BLaER1 treated with 17β-estradiol and CSF1 and Interleukin-3, amounts not matched to agents 10 nM and 100 nM (cell line): ENCODE measurements at regions not wholly inside any gene's neighbourhood (a gene's known extent, or its start where the extent isn't known, plus 50 kb on each side); places are given as distances from the start of the nearest gene placed in this dataset.

Source experiments
- H3K27ac ChIP-seq, 11 experiments: shearing (Covaris generic); formaldehyde crosslinking; 2 replicates each; pipeline ENCODE4 v1.8.1; 2022
- H3K27me3 ChIP-seq, 11 experiments: shearing (Covaris generic); formaldehyde crosslinking; 2 replicates each; pipeline ENCODE4 v1.8.1; 2022
- H3K36me3 ChIP-seq, 11 experiments: shearing (Covaris generic); formaldehyde crosslinking; 2 replicates each; pipeline ENCODE4 v1.8.1; 2022
- H3K4me1 ChIP-seq, 10 experiments: shearing (Covaris generic); formaldehyde crosslinking; 2 replicates each; pipeline ENCODE4 v1.8.1; 2022
- H3K4me2 ChIP-seq, 11 experiments: shearing (Covaris generic); formaldehyde crosslinking; 2 replicates each; pipeline ENCODE4 v1.8.1; 2022
- H3K4me3 ChIP-seq, 10 experiments: shearing (Covaris generic); formaldehyde crosslinking; 2 replicates each; pipeline ENCODE4 v1.8.1; 2022
- H3K9ac ChIP-seq, 11 experiments: shearing (Covaris generic); formaldehyde crosslinking; 2 replicates each; pipeline ENCODE4 v1.8.1; 2022
- H3K9me3 ChIP-seq, 11 experiments: shearing (Covaris generic); formaldehyde crosslinking; replicated peaks in 1 of 11; 2 replicates each; pipeline ENCODE4 v1.8.1; 2022
- H4K20me1 ChIP-seq, 11 experiments: shearing (Covaris generic); formaldehyde crosslinking; 2 replicates each; pipeline ENCODE4 v1.8.1; 2022
- Cebpa-rat ChIP-seq, 11 experiments: shearing (Covaris generic); IDR thresholded peaks; 2 replicates each; pipeline ENCODE4 v1.8.1; 2022

DNA sequence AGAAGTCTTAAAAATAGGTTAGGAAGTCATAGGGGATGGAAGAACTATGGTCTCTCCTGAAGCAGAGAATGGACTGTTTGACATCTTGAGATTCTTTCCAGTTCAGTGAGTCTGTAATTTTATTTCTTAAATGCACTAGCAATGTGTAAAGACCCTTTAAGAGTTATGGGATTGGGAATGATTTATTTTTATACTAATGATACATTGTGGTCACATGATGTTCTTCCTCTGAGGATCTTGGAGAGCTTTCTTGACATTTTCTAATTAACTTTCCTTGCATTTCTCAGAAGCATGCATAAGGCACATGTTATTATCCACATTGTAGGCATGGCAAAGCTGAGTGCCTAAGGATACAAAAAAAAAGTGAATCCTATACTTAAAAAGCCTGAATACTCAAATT lies 507.6 kb upstream of the NRSN1 start:
- H3K4me3 ChIP-seq, result no peak overlapping the region
- H3K4me1 ChIP-seq, result peaks cover 0 to 5% (median 0%) of the 10 kb centered on the region in 10 experiments; a peak in 1 of 20 replicates
- no peak overlapping the region for H3K27ac ChIP-seq
- H3K27me3 ChIP-seq, result no peaks in the 10 kb centered on the region
- H4K20me1 ChIP-seq, result no peaks in the 10 kb centered on the region
- H3K4me2 ChIP-seq, result no peak overlapping the region
- H3K36me3 ChIP-seq, result no peaks in the 10 kb centered on the region
- H3K9me3 ChIP-seq, result peaks cover 0 to 11% (median 4%) of the 10 kb centered on the region in 11 experiments; a peak in 6 of 22 replicates
- TF ChIP-seq Cebpa-rat (IDR thresholded peaks at IDR 0.05), result no peak
- no peak overlapping the region for H3K9ac ChIP-seq

DNA sequence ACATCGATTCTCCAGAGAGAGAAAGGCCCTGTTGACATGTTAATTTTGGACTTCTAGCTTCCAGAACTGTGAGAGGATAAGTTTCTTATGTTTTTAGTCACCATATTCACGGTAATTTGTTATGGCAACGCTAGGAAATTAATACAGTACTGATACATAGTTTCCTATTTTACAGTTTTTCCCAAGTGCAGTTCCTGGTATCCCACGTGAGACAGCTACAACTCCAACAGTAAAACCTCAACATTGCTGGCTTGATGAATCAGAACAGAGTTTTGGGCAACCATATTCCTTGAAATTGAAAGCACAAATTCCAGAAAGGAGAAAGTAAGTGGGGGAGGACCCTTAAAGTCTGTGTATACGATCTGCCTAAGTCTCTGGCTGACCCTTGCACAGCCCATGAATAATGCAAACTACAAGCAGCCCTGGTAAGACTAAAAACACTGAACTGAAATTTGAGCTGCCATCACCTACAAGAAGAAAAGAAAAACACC lies 505.1 kb upstream of the NRSN1 start:
- Histone ChIP-seq H3K27ac (no peak overlapping the region), H3K4me2 (no peak overlapping the region), H3K9me3 (peaks cover 0 to 12% (median 4%) of the 10 kb centered on the region in 11 experiments; a peak in 6 of 22 replicates), H4K20me1 (no peaks in the 10 kb centered on the region), H3K4me1 (no peaks in the 10 kb centered on the region; a peak in 1 of 20 replicates), H3K9ac (no peak overlapping the region), H3K27me3 (no peaks in the 10 kb centered on the region), H3K4me3 (no peak overlapping the region), H3K36me3 (no peaks in the 10 kb centered on the region)
- no peak for TF ChIP-seq Cebpa-rat (IDR thresholded peaks at IDR 0.05)

DNA sequence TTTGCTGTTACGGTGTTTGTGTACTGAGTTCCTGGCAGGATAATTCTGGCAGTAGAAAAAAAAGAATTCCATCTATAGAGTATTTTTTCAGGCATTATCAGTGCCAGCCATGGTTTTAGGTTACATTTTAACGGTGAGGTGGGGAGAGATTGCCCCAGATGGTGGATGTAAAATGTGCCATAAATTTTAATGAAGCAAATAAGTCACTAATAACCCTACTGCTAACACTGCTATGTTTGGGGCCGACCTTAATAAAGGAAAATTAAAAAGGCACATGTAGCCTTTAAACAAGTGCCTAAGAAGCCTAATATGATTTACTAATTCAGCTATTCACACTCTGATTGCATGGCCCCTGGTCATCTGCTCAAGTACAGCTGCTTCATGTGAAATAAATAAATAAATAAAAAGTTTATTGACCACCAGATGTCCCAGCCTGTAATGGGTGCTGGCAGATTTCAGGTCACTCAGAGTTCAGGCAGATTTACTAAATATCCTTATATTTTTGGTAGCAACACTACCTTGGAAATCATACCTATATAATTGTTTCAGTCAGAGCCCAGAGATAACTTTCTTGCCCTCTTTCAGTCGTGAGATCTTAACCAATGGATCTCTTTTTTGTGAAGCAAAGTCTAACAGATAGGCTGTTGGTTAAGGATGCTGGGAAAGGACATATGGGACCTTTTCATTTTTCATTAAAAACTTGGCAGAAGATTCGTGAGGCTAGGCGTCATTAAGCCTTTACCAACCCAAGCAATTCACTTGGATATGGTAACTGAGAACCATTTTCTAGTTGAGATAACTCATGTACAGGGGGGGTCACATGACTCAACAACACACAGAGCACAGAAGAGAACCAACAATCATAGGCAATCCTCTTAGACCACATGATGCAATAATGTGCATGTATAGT lies 495.0 kb upstream of the NRSN1 start:
- TF ChIP-seq Cebpa-rat (IDR thresholded peaks at IDR 0.05), result no peak
- Histone ChIP-seq H4K20me1 (no peaks in the 10 kb centered on the region), H3K36me3 (no peaks in the 10 kb centered on the region), H3K4me2 (no peak overlapping the region), H3K4me3 (no peak overlapping the region), H3K27ac (no peak overlapping the region), H3K9me3 (no peaks in the 10 kb centered on the region), H3K9ac (no peak overlapping the region), H3K27me3 (no peaks in the 10 kb centered on the region), H3K4me1 (no peaks in the 10 kb centered on the region)

DNA sequence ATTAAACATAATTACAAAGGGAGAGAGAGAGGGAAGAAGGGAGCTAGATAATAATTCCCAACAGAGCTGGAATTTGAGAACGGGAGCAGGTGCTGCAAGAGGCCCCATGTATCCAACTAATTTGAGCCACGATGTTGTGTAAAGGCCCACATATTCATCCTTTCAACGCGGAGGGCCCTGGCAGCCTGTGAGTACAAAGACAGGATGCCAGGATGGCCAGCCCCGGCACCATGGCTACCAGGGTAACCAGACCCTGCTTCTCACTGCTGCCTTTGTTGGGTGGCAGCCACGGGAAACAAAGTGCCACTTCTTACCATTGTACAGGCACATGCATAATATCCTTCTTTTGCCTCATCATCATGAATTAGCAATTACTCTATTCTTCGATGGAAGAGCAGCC lies 492.0 kb upstream of the NRSN1 start:
- no peaks in the 10 kb centered on the region for H4K20me1 ChIP-seq
- H3K27ac ChIP-seq, result no peak overlapping the region

DNA sequence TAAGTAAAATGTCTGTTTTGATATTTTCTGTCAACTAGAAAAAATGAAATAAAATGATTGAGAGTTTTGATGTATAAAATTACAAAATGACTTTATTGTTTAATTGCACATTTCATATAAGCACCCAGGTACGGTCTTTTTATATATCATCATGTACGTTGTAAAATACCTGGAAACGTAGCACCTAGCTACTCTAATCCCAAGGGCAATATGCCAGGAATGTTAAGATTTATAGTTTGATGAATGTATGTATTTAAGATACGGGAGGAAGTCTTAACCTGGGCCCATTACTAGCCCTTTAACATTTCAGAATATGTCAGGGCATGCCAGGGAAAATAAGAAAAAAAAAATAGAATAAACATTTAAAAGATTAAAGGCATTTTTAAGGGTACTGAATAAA lies 490.9 kb upstream of the NRSN1 start:
- Histone ChIP-seq H3K36me3 (no peaks in the 10 kb centered on the region), H3K27ac (no peak overlapping the region)

More for the DNA sequence above, 492.0 kb upstream of the NRSN1 start:
- Histone ChIP-seq H3K9me3 (no peaks in the 10 kb centered on the region), H3K27me3 (no peaks in the 10 kb centered on the region), H3K4me3 (no peak overlapping the region), H3K36me3 (no peaks in the 10 kb centered on the region), H3K9ac (no peak overlapping the region), H3K4me1 (no peaks in the 10 kb centered on the region), H3K4me2 (no peak overlapping the region)
- TF ChIP-seq Cebpa-rat (IDR thresholded peaks at IDR 0.05), result no peak

DNA sequence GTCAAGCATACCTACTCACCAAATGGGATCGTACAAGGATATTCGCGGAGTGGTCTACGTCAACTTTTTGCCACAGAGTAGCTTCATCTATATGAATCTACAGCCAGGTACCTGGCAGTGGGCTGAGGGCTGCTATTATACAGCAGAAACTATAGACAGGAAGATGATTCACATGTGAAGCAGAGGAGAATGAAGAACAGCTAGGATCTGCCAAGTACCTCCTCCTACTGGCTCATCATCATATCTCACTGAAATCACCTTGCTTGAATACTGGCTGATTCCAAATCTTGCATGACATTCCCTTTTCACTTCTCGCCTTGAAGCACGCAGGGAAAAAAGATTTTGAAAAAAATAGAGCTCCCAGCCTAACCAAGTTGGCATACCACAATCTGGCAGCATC lies 488.7 kb upstream of the NRSN1 start:
- Histone ChIP-seq H3K4me2 (no peak overlapping the region), H3K9ac (no peak overlapping the region), H3K4me3 (no peak overlapping the region), H3K4me1 (no peaks in the 10 kb centered on the region), H3K27ac (no peak overlapping the region), H3K36me3 (no peaks in the 10 kb centered on the region), H3K27me3 (no peaks in the 10 kb centered on the region), H3K9me3 (peaks cover 0 to 3% (median 0%) of the 10 kb centered on the region in 11 experiments; a peak in 1 of 22 replicates), H4K20me1 (no peaks in the 10 kb centered on the region)
- TF ChIP-seq Cebpa-rat (IDR thresholded peaks at IDR 0.05), result no peak

More for the DNA sequence above, 490.9 kb upstream of the NRSN1 start:
- Histone ChIP-seq H3K4me3 (no peak overlapping the region), H3K9ac (no peak overlapping the region), H4K20me1 (no peaks in the 10 kb centered on the region), H3K9me3 (peaks cover 0 to 3% (median 0%) of the 10 kb centered on the region in 11 experiments; a peak in 1 of 22 replicates), H3K4me1 (no peaks in the 10 kb centered on the region), H3K4me2 (no peak overlapping the region), H3K27me3 (no peaks in the 10 kb centered on the region)
- no peak for TF ChIP-seq Cebpa-rat (IDR thresholded peaks at IDR 0.05)

DNA sequence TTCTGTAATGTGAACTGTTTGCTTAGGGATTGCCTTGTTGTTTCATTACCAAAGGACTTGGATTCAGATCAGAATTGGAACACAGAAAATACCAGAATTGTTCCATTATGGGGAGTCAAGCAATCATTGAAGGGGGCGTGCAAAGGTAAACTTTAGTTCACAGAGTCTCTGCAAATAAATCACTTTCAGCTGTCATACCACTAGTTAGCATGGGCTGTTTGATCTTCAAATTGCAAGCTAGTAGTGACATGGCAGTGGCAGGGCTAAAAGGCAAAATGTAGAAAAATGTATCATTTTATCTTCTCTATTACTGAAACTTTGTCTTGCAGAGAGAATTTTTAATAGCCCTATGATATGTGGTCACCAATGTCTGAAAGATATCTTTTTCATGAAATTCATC lies 483.2 kb upstream of the NRSN1 start:
- H3K4me1 ChIP-seq, result no peaks in the 10 kb centered on the region; a peak in 1 of 20 replicates
- no peak overlapping the region for H3K27ac ChIP-seq
- H3K4me3 ChIP-seq, result no peak overlapping the region
- H3K9ac ChIP-seq, result no peak overlapping the region
- peaks cover 0 to 3% (median 0%) of the 10 kb centered on the region in 11 experiments; a peak in 1 of 22 replicates for H3K9me3 ChIP-seq
- H3K27me3 ChIP-seq, result no peaks in the 10 kb centered on the region
- no peak overlapping the region for H3K4me2 ChIP-seq
- no peak for TF ChIP-seq Cebpa-rat (IDR thresholded peaks at IDR 0.05)
- H4K20me1 ChIP-seq, result no peaks in the 10 kb centered on the region
- H3K36me3 ChIP-seq, result no peaks in the 10 kb centered on the region

DNA sequence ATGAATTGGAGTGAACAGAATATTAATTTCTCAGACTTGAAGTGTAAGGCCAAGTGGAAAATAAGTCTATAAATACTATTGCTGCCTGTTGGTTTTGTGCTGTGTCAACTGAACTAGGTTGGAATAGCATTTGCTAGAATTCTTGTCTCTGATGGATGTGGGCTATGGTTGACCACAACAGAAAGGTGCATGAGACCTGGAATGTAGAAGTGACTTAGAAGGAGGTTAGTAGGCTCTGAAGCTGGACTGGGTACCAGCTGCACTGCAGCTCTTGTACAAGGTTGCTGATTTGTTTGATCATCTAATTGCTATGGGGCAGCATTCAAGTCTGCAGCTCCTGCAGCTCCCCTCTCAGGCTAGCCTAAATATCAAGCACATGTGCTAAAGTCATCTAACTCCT lies 479.0 kb upstream of the NRSN1 start:
- H3K9me3 ChIP-seq, result no peaks in the 10 kb centered on the region
- no peak overlapping the region for H3K27ac ChIP-seq
- no peak overlapping the region for H3K4me2 ChIP-seq

DNA sequence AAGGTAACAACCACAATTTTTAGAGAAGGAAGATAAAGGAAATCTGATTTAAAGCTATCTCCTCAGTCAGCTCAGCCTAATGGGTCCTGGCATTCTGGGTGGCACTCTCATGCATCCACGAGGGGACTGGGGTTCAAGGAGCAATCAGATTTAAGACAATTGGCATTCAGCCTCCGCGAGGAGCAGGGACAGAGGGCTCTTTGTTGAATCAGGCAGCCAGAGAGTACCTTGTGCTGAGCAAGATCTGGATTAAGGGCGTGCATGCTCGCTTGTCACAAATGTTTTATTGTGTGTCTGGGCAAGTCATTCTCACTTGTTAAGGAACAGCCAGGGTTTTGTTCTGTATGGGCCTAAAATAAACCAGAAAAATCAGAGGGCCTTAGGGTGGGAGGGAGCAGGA lies 475.3 kb upstream of the NRSN1 start:
- no peak overlapping the region for H3K4me2 ChIP-seq
- H3K9ac ChIP-seq, result no peak overlapping the region
- no peaks in the 10 kb centered on the region for H4K20me1 ChIP-seq
- H3K4me1 ChIP-seq, result no peaks in the 10 kb centered on the region
- H3K4me3 ChIP-seq, result no peak overlapping the region
- no peak overlapping the region for H3K27ac ChIP-seq
- no peaks in the 10 kb centered on the region for H3K36me3 ChIP-seq
- no peaks in the 10 kb centered on the region for H3K27me3 ChIP-seq
- no peak for TF ChIP-seq Cebpa-rat (IDR thresholded peaks at IDR 0.05)
- H3K9me3 ChIP-seq, result no peaks in the 10 kb centered on the region

More for the DNA sequence above, 479.0 kb upstream of the NRSN1 start:
- TF ChIP-seq Cebpa-rat (IDR thresholded peaks at IDR 0.05), result no peak
- H4K20me1 ChIP-seq, result no peaks in the 10 kb centered on the region
- no peaks in the 10 kb centered on the region; a peak in 1 of 20 replicates for H3K4me1 ChIP-seq
- no peak overlapping the region for H3K9ac ChIP-seq
- no peaks in the 10 kb centered on the region for H3K36me3 ChIP-seq
- no peaks in the 10 kb centered on the region for H3K27me3 ChIP-seq
- no peak overlapping the region for H3K4me3 ChIP-seq

DNA sequence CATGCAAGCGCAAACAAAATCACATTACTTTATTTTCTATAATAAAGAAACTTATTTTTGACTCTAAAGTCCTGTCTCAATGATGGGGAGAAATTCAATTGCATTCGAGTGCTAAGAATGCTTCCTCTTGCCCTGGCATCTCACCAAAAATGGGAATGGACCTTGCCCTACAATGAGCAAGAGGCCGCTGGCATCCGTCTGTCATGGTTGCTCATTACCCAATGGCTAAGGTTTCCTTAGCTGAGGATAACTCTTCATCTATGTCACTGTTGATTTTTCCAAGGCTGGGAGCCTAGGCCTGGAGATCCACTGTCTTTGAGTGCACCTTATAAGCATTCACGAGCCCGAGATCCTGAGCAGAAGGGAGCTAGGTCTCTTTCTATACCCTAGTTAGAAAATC lies 471.3 kb upstream of the NRSN1 start:
- Histone ChIP-seq H3K9me3 (no peaks in the 10 kb centered on the region), H3K9ac (no peak overlapping the region), H3K27me3 (no peaks in the 10 kb centered on the region), H3K4me1 (no peaks in the 10 kb centered on the region), H3K27ac (no peak overlapping the region), H3K36me3 (no peaks in the 10 kb centered on the region), H3K4me2 (no peak overlapping the region), H4K20me1 (no peaks in the 10 kb centered on the region), H3K4me3 (no peak overlapping the region)
- TF ChIP-seq Cebpa-rat (IDR thresholded peaks at IDR 0.05), result no peak
